B cell (primary cell): ENCODE measurements at regions not wholly inside any gene's neighbourhood (a gene's known extent, or its start where the extent isn't known, plus 50 kb on each side); places are given as distances from the start of the nearest gene placed in this dataset.

ENCODE experiments used
- ATAC-seq: fragments of 200-7000 bp; cut with Tn5 transposase; one replicate; pipeline ENCODE4 v1.10.0; 2021; ENCODE audit warnings: low read depth, mild to moderate bottlenecking, moderate number of reproducible peaks, moderate library complexity
- CTCF ChIA-PET: fragments of 350-600 bp; sonication (Branson Sonifier 250); formaldehyde crosslinking; loops from one replicate; lab custom pipeline; 2021; ENCODE audit warnings: antibody characterized with exemption, inconsistent platforms; lab: Charles Lee
- POLR2A ChIA-PET: fragments of 350-600 bp; sonication (Branson Sonifier 250); formaldehyde crosslinking; loops from one replicate; lab custom pipeline; 2021; ENCODE audit warnings: antibody characterized with exemption; lab: Charles Lee
- DNase-seq: peaks from one replicate; pipeline ENCODE4 v3.0.0; 2013
- H2AFZ ChIP-seq: 2 replicates; pipeline ENCODE4 v1.6.1; 2012; ENCODE audit warnings: mild to moderate bottlenecking, low read depth, low read length; ENCODE audit not compliant: insufficient read depth, poor library complexity, severe bottlenecking
- H3K27ac ChIP-seq, 2 donors: 1 replicate in 1 of 2; 2 replicates in 1 of 2; pipeline ENCODE4 v1.5.1; 2012 to 2013; ENCODE audit warnings: low read length in 2 of 2, mild to moderate bottlenecking in 2 of 2, moderate library complexity in 1 of 2
- H3K27me3 ChIP-seq, 4 experiments: fragments of 200-600 bp in 1 of 4; sonication (generic) in 1 of 4; replicated peaks in 1 of 4; 1 replicate in 2 of 4; 2 replicates in 2 of 4; pipeline versions ENCODE4 v1.6.1 to v1.7.0; 2013 to 2016; ENCODE audit warnings: low read length in 3 of 4, mild to moderate bottlenecking in 2 of 4, mixed read lengths in 1 of 4, moderate library complexity in 1 of 4; ENCODE audit not compliant: insufficient read depth in 4 of 4, control insufficient read depth in 3 of 4; ENCODE audit errors: control extremely low read depth in 1 of 4
- H3K36me3 ChIP-seq, 2 experiments: replicated peaks in 1 of 2; 1 replicate in 1 of 2; 2 replicates in 1 of 2; pipeline versions ENCODE4 v1.6.1 to v1.7.1; 2013; ENCODE audit warnings: low read length in 1 of 2; ENCODE audit not compliant: insufficient read depth in 2 of 2, control insufficient read depth in 1 of 2; ENCODE audit errors: control extremely low read depth in 1 of 2, extremely low read depth in 1 of 2
- H3K4me1 ChIP-seq, 2 donors: fragments of 200-600 bp in 1 of 2; sonication (generic) in 1 of 2; 1 replicate in 1 of 2; 2 replicates in 1 of 2; pipeline versions ENCODE4 v1.5.1 to v1.6.1; 2013 to 2017; ENCODE audit warnings: low read length in 2 of 2; ENCODE audit not compliant: control insufficient read depth in 2 of 2, insufficient read depth in 2 of 2
- H3K4me2 ChIP-seq: replicated peaks from 2 replicates; pipeline ENCODE3; 2012; ENCODE audit warnings: mild to moderate bottlenecking, low read depth, low read length; ENCODE audit not compliant: poor library complexity, severe bottlenecking
- H3K4me3 ChIP-seq, 5 experiments: fragments of 200-600 bp in 1 of 5; sonication (generic) in 1 of 5; 1 replicate in 3 of 5; 2 replicates in 2 of 5; pipeline versions ENCODE4 v1.5.1 to v1.7.0; 2011 to 2016; ENCODE audit warnings: low read length in 4 of 5, mild to moderate bottlenecking in 4 of 5, low read depth in 2 of 5, control low read depth in 1 of 5, moderate library complexity in 1 of 5; ENCODE audit not compliant: insufficient read depth in 1 of 5; ENCODE audit errors: control extremely low read depth in 1 of 5, extremely low read depth in 1 of 5
- H3K79me2 ChIP-seq: fragments of 200-600 bp; sonication (generic); one replicate; pipeline ENCODE4 v1.6.0; 2016; ENCODE audit warnings: low read length; ENCODE audit not compliant: control insufficient read depth, insufficient read depth
- H3K9ac ChIP-seq: fragments of 200-600 bp; sonication (generic); 2 replicates; pipeline ENCODE4 v1.6.1; 2017; ENCODE audit warnings: mild to moderate bottlenecking, low read length, moderate library complexity
- H3K9me3 ChIP-seq, 3 donors: one replicate each; pipeline versions ENCODE4 v1.6.1 to v1.7.1; 2013; ENCODE audit warnings: low read length in 2 of 3; ENCODE audit not compliant: control insufficient read depth in 2 of 3, insufficient read depth in 1 of 3; ENCODE audit errors: control extremely low read depth in 1 of 3
- H4K20me1 ChIP-seq: 2 replicates; pipeline ENCODE4 v1.6.0; 2012; ENCODE audit warnings: mild to moderate bottlenecking, low read length; ENCODE audit not compliant: insufficient read depth, control insufficient read depth, poor library complexity, severe bottlenecking
- H3K27ac Mint-ChIP-seq: one replicate; pipeline ENCODE4 v1.8.0; 2021; ENCODE audit warnings: mixed read lengths
- H3K27me3 Mint-ChIP-seq: one replicate; pipeline ENCODE4 v1.8.0; 2021; ENCODE audit warnings: mixed read lengths
- H3K4me1 Mint-ChIP-seq: one replicate; pipeline ENCODE4 v1.8.0; 2021; ENCODE audit warnings: mixed read lengths
- H3K4me3 Mint-ChIP-seq: one replicate; pipeline ENCODE4 v1.8.0; 2021; ENCODE audit warnings: mixed read lengths
- H3K9me3 Mint-ChIP-seq: one replicate; pipeline ENCODE4 v1.8.0; 2022; ENCODE audit warnings: mixed read lengths; ENCODE audit not compliant: insufficient read depth
- CTCF ChIP-seq: fragments of 200-600 bp; IDR thresholded peaks from one replicate; pipeline ENCODE4 v1.8.0; 2022; ENCODE audit warnings: antibody characterized with exemption, mild to moderate bottlenecking
- EZH2 ChIP-seq: IDR thresholded peaks from 2 replicates; pipeline ENCODE4 v1.6.1; 2012; ENCODE audit warnings: borderline replicate concordance, low read depth, mild to moderate bottlenecking, moderate library complexity, low read length; ENCODE audit not compliant: insufficient read depth, poor library complexity, severe bottlenecking
- WGBS: methylation state at CpG from one replicate; pipeline ENCODE4 v1.1.5; 2013; ENCODE audit warnings: missing lambda C conversion rate; ENCODE audit not compliant: insufficient coverage; 5-methylcytosine and 5-hydroxymethylcytosine counted together
- intact Hi-C: fragments of 100-400 bp; cut with micrococcal nuclease; formaldehyde crosslinking; loops from one replicate; pipeline ENCODE4 v1.10.0; 2022

- H3K9me3 ChIP-seq: peaks cover 0 to 3% (median 0%) of the 10 kb centered on the region in 3 donors
- H3K79me2 ChIP-seq: no peaks in the 10 kb centered on the region
- 98% methylated on average over 5 of the region's 5 CpGs for WGBS
- peaks cover 2% of the 10 kb centered on the region for H3K27me3 Mint-ChIP-seq
- no peak overlapping the region for H3K9ac ChIP-seq
- POLR2A ChIA-PET: no interaction called here
- no peaks in the 10 kb centered on the region for H4K20me1 ChIP-seq
- TF ChIP-seq CTCF (no peak), EZH2 (no peak)
- no peaks in the 10 kb centered on the region for H3K27me3 ChIP-seq
- no peak for DNase-seq
- H3K27ac ChIP-seq: no peak overlapping the region
- CTCF ChIA-PET: no interaction called here
- intact Hi-C loops: no loop called here
- no peaks in the 10 kb centered on the region for H3K9me3 Mint-ChIP-seq
- no peak for ATAC-seq
- H3K36me3 ChIP-seq: no peaks in the 10 kb centered on the region
- H3K4me3 Mint-ChIP-seq: no peak overlapping the region
- no peak overlapping the region for H2AFZ ChIP-seq
- no peak overlapping the region for H3K4me2 ChIP-seq
- H3K4me1 Mint-ChIP-seq: no peaks in the 10 kb centered on the region
- H3K4me3 ChIP-seq: no peak overlapping the region
- H3K4me1 ChIP-seq: no peaks in the 10 kb centered on the region
- H3K27ac Mint-ChIP-seq: no peak overlapping the region
Measured at GRCh38 chr2:191476901-191477300, 201.0 kb upstream of the NABP1 start.

- no peak for DNase-seq
- Histone ChIP-seq H3K36me3 (no peaks in the 10 kb centered on the region), H2AFZ (no peak overlapping the region), H3K79me2 (no peaks in the 10 kb centered on the region), H3K27ac (no peak overlapping the region), H3K4me2 (no peak overlapping the region), H3K4me1 (no peaks in the 10 kb centered on the region), H4K20me1 (no peaks in the 10 kb centered on the region), H3K9me3 (peaks cover 0 to 6% (median 3%) of the 10 kb centered on the region in 3 donors), H3K4me3 (no peak overlapping the region), H3K9ac (no peak overlapping the region), H3K27me3 (peaks cover 0 to 3% (median 0%) of the 10 kb centered on the region in 4 experiments)
- Mint-ChIP-seq H3K4me1 (no peaks in the 10 kb centered on the region), H3K27me3 (peaks cover 2% of the 10 kb centered on the region), H3K27ac (no peak overlapping the region), H3K9me3 (peaks cover 13% of the 10 kb centered on the region), H3K4me3 (no peak overlapping the region)
- no peak for TF ChIP-seq CTCF
- TF ChIP-seq EZH2: no peak
- POLR2A ChIA-PET: no interaction called here
- CTCF ChIA-PET: no interaction called here
- no peak for ATAC-seq
- intact Hi-C loops: no loop called here
- 51% methylated on average over 6 of the region's 10 CpGs for WGBS
Measured at GRCh38 chr2:191478799-191479679, 198.9 kb upstream of the NABP1 start.
